Transverse colon (tissue), 4 donors: ENCODE measurements at regions not wholly inside any gene's neighbourhood (a gene's known extent, or its start where the extent isn't known, plus 50 kb on each side); places are given as distances from the start of the nearest gene placed in this dataset.
A peak's percentile ranks its signal among the peaks of the same experiment; 100 is the strongest.

Experiments used
- DNase-seq: peaks from one replicate; pipeline ENCODE4 v3.0.0-alpha.2; 2019
- H3K27ac ChIP-seq, 4 donors: fragments of 200-600 bp; sonication (generic); 2 replicates each; pipeline ENCODE4 v1.5.1; 2016 to 2018; ENCODE audit warnings: inconsistent platforms in 4 of 4
- H3K27me3 ChIP-seq: fragments of 200-600 bp; sonication (generic); 2 replicates; pipeline ENCODE4 v1.5.1; 2017; ENCODE audit warnings: inconsistent platforms
- H3K36me3 ChIP-seq, 4 donors: fragments of 200-600 bp; sonication (generic); 2 replicates each; pipeline ENCODE4 v1.5.1; 2017 to 2019; ENCODE audit warnings: inconsistent platforms in 4 of 4
- H3K4me1 ChIP-seq, 4 donors: fragments of 200-600 bp; sonication (generic); 2 replicates each; pipeline ENCODE4 v1.5.1; 2017 to 2020; ENCODE audit warnings: inconsistent platforms in 4 of 4
- H3K4me3 ChIP-seq, 4 donors: fragments of 200-600 bp; sonication (generic); 1 replicate in 1 of 4; 2 replicates in 3 of 4; pipeline versions ENCODE4 v1.5.1 to v1.6.1; 2017 to 2019; ENCODE audit warnings: inconsistent platforms in 4 of 4
- H3K9me3 ChIP-seq, 2 donors: fragments of 200-600 bp; sonication (generic); 2 replicates each; pipeline ENCODE4 v1.5.1; 2017 to 2019; ENCODE audit warnings: inconsistent platforms in 2 of 2
- EP300 ChIP-seq: sonication (generic); formaldehyde crosslinking; IDR thresholded peaks from one replicate; pipeline ENCODE4 v1.6.1; 2017; ENCODE audit warnings: antibody characterized with exemption, low read depth
- POLR2A ChIP-seq: fragments of 450-650 bp; IDR thresholded peaks from one replicate; pipeline ENCODE4 v1.6.1; 2016; ENCODE audit warnings: antibody characterized with exemption, mild to moderate bottlenecking, moderate library complexity
- POLR2AphosphoS5 ChIP-seq, 3 donors: sonication (generic); formaldehyde crosslinking; IDR thresholded peaks; one replicate each; pipeline ENCODE4 v1.6.1; 2016; ENCODE audit warnings: antibody characterized with exemption in 3 of 3
- WGBS, 2 donors: methylation state at CpG; one replicate each; pipeline ENCODE4 v1.1.5; 2018; ENCODE audit warnings: low coverage in 1 of 2; 5-methylcytosine and 5-hydroxymethylcytosine counted together
- in situ Hi-C, 4 donors: fragments of 200-750 bp; cut with MboI; loops; one replicate each; pipeline versions ENCODE4 v1.15.0 to v1.15.1; 2017; ENCODE audit warnings: low sequenced_read_pairs in 3 of 4, low pct_ligation_motif_present in 1 of 4, low pct_unique_long_range_greater_than_20kb in 1 of 4
- intact Hi-C: fragments of 100-400 bp; cut with DNase I; formaldehyde crosslinking; loops from one replicate; pipeline ENCODE4 v1.15.1; 2023; ENCODE audit warnings: low total_unique reads
- TF ChIP-seq, protein P1 (sequence below), 5 experiments: fragments of 200-600 bp in 3 of 5; fragments of 450-650 bp in 2 of 5; sonication (generic) in 3 of 5; IDR thresholded peaks; 1 replicate in 2 of 5; 2 replicates in 3 of 5; pipeline ENCODE4 v1.5.1; 2016 to 2017; ENCODE audit warnings: antibody characterized with exemption in 5 of 5, inconsistent platforms in 3 of 5, mild to moderate bottlenecking in 2 of 5, moderate library complexity in 1 of 5

DNA sequence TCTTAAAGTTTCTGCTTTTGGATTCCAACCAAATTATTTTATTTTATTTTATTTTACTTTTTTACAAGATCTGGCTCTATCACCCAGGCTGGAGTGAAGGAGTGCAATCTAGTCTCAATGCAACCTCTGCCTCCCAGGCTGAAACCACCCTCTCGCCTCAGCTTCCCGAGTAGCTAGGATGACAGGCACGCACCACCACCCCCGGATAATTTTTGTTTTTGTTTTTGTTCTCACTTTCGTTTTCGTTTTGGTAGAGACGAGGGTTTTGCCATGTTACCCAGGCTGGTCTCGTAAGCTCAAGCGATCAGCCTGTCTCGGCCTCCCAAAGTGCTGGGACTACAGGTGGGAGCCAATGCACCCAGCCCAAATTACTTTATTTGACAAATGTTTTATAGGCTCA lies 219.8 kb downstream of the ETS1 start:
- H3K27ac ChIP-seq: no peak overlapping the region

DNA sequence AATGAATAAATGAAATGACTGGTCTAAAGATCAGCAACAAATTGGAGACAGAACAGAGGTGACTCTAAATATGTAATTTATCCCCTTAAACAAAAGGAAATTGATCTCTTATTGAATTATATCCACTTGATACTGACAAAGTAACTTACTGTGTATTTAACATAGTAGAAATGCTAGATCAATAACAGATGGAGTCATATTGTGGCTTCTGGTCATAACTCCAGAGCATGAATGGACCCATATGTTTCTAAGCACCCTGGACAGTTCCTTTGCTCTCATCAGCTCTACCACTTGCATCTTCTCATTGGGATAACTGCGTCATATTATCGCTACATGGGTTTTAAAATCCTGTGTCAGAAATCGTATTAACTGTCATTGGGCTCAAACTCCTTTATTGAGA lies 222.3 kb downstream of the ETS1 start:
- H3K4me3 ChIP-seq: no peak overlapping the region
- in situ Hi-C loops: no loop called here
- intact Hi-C loops: no loop called here
- 72 to 80% methylated on average over 3 of the region's 3 CpGs for whole genome bisulfite sequencing, 2 donors
- TF ChIP-seq, protein P1, sequence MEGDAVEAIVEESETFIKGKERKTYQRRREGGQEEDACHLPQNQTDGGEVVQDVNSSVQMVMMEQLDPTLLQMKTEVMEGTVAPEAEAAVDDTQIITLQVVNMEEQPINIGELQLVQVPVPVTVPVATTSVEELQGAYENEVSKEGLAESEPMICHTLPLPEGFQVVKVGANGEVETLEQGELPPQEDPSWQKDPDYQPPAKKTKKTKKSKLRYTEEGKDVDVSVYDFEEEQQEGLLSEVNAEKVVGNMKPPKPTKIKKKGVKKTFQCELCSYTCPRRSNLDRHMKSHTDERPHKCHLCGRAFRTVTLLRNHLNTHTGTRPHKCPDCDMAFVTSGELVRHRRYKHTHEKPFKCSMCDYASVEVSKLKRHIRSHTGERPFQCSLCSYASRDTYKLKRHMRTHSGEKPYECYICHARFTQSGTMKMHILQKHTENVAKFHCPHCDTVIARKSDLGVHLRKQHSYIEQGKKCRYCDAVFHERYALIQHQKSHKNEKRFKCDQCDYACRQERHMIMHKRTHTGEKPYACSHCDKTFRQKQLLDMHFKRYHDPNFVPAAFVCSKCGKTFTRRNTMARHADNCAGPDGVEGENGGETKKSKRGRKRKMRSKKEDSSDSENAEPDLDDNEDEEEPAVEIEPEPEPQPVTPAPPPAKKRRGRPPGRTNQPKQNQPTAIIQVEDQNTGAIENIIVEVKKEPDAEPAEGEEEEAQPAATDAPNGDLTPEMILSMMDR (IDR thresholded peaks at IDR 0.05): no peak
- TF ChIP-seq POLR2AphosphoS5 (IDR thresholded peaks at IDR 0.05): no peak
- TF ChIP-seq POLR2A: no peak
- no peak for TF ChIP-seq EP300
- no peaks in the 10 kb centered on the region for H3K9me3 ChIP-seq
- no peak for DNase-seq
- no peaks in the 10 kb centered on the region for H3K4me1 ChIP-seq
- no peaks in the 10 kb centered on the region for H3K36me3 ChIP-seq
- no peak overlapping the region for H3K27ac ChIP-seq
- H3K27me3 ChIP-seq: no peaks in the 10 kb centered on the region

More for the DNA sequence above, 219.8 kb downstream of the ETS1 start:
- no peaks in the 10 kb centered on the region for H3K9me3 ChIP-seq
- H3K4me3 ChIP-seq: no peak overlapping the region
- in situ Hi-C loops: no loop called here
- intact Hi-C loops: no loop called here
- 73 to 74% methylated on average over 7 to 10 of the region's 10 CpGs for WGBS, 2 donors
- no peaks in the 10 kb centered on the region for H3K4me1 ChIP-seq
- no peaks in the 10 kb centered on the region for H3K36me3 ChIP-seq
- TF ChIP-seq, protein P1 (IDR thresholded peaks at IDR 0.05): no peak
- TF ChIP-seq POLR2AphosphoS5 (IDR thresholded peaks at IDR 0.05) (no peak), EP300 (no peak), POLR2A (no peak)
- no peaks in the 10 kb centered on the region for H3K27me3 ChIP-seq
- DNase-seq: no peak

DNA sequence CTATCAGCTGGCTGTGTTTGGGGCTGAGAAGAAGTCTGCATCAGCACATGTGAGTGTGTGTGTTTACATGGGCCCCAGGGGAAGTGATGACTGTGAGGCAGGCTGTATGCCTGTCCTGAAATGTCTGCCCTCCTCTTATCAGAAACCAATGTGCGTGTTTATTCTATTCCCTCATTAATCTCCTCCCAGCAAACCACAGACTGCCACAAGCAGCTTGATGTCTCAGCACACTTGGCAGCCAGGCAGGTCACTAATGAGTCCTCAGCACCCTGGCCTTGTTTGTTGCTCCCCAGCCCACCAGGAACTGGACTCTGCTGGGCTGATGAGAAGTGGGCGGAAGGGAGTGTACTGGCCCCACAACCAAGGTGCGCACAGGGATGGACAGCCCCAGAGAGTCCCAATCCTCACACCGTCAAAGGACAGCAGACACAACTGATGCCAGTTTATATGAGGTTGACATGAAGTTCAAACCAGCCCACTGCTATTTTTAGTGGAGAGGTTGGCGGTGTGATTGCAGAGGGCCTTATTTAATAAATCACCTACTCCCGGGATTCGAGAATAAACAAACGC lies 225.8 kb downstream of the ETS1 start:
- H3K27ac ChIP-seq: no peak overlapping the region
- no peak for DNase-seq
- no peaks in the 10 kb centered on the region for H3K27me3 ChIP-seq
- WGBS, 2 donors: 68 to 78% methylated on average over 4 to 8 of the region's 8 CpGs
- in situ Hi-C loops (no loop called here), intact Hi-C loops (no loop called here)
- no peaks in the 10 kb centered on the region for H3K36me3 ChIP-seq
- no peaks in the 10 kb centered on the region for H3K9me3 ChIP-seq
- H3K4me1 ChIP-seq: peaks cover 0 to 3% (median 0%) of the 10 kb centered on the region in 4 donors
- H3K4me3 ChIP-seq: no peak overlapping the region
- TF ChIP-seq EP300 (no peak), POLR2A (no peak), POLR2AphosphoS5 (IDR thresholded peaks at IDR 0.05) (no peak)
- TF ChIP-seq, protein P1 (IDR thresholded peaks at IDR 0.05): no peak

DNA sequence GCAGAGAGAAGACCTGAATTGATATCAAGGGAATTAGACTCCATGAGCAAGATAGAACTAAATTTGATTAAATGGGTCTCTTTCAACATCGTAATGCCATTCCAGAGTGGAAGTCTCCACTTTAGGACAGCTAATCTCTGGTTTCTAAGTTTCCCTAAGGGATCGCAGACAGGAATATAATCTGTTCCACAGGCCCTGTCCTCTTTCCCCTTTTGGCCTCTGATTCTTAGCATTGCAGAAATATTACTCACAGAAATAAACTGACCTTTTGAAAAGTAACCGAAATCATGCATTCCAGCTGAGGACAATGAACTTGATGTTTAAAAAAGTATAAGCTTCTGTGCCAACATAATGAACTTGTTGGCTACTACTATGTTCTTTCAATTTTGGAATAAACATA lies 227.8 kb downstream of the ETS1 start:
- no peak overlapping the region for H3K27ac ChIP-seq
- no peaks in the 10 kb centered on the region for H3K36me3 ChIP-seq
- 81 to 88% methylated on average over 3 of the region's 3 CpGs for WGBS, 2 donors
- no peak overlapping the region for H3K4me3 ChIP-seq
- in situ Hi-C loops: no loop called here
- intact Hi-C loops: no loop called here
- no peak for DNase-seq
- no peaks in the 10 kb centered on the region for H3K9me3 ChIP-seq
- no peaks in the 10 kb centered on the region for H3K27me3 ChIP-seq
- TF ChIP-seq, protein P1 (IDR thresholded peaks at IDR 0.05): no peak
- peak in 1 of 3 donors; percentile 21 for TF ChIP-seq POLR2AphosphoS5 (IDR thresholded peaks at IDR 0.05)
- H3K4me1 ChIP-seq: peaks cover 0 to 3% (median 0%) of the 10 kb centered on the region in 4 donors
